ENCODE measurements at regions not wholly inside any gene's neighbourhood (a gene's known extent, or its start where the extent isn't known, plus 50 kb on each side); places are given as distances from the start of the nearest gene placed in this dataset.

- no peak overlapping the region for H4K8ac ChIP-seq (ENCODE audit: extremely low read depth, insufficient read depth, low read length)
- FAIRE-seq (no peak), DNase-seq (ENCODE audit: low read depth in 1 of 2, low spot score in 2 of 2) (no peak)
- H3K36me3 ChIP-seq (ENCODE audit: control insufficient read depth in 2 of 4, insufficient read depth in 4 of 4, low read length in 3 of 4): no peaks in the 10 kb centered on the region
- no peak overlapping the region for H3K23ac ChIP-seq (ENCODE audit: insufficient read length)
- no peak overlapping the region for H4K91ac ChIP-seq (replicated peaks; ENCODE audit: insufficient read length, low read length)
- H3K9me3 ChIP-seq (ENCODE audit: insufficient read depth in 2 of 2, low read depth in 1 of 2, low read length in 1 of 2): no peaks in the 10 kb centered on the region
- H4K20me1 ChIP-seq (replicated peaks in 1 of 2; ENCODE audit: control insufficient read depth in 1 of 2, insufficient read depth in 2 of 2, low read length in 2 of 2): no peaks in the 10 kb centered on the region
- H4K5ac ChIP-seq (ENCODE audit: insufficient read length, low read depth, low read length): no peak overlapping the region
- H3K18ac ChIP-seq (ENCODE audit: extremely low read depth, low read length): no peak overlapping the region
- no peak overlapping the region for H3K4me3 ChIP-seq (ENCODE audit: extremely low read depth in 1 of 4, insufficient read depth in 2 of 4, low read depth in 3 of 4, low read length in 4 of 4)
- CTCF ChIA-PET (ENCODE audit: partially characterized antibody): no interaction called here
- H3K9ac ChIP-seq (replicated peaks in 1 of 4; ENCODE audit: extremely low read depth in 1 of 4, low read depth in 3 of 4, low read length in 3 of 4): no peak overlapping the region
- no peak overlapping the region for H3K4ac ChIP-seq (replicated peaks; ENCODE audit: insufficient read length, low read depth, low read length)
- H2BK120ac ChIP-seq (replicated peaks; ENCODE audit: low read depth, low read length): no peak overlapping the region
- no peaks in the 10 kb centered on the region for H3K23me2 ChIP-seq (ENCODE audit: low read depth, low read length)
- no peak overlapping the region for H2BK15ac ChIP-seq (ENCODE audit: low read length)
- no peaks in the 10 kb centered on the region for H3K79me1 ChIP-seq (ENCODE audit: low read depth, low read length)
- H2AK5ac ChIP-seq (ENCODE audit: low read depth, low read length): no peak overlapping the region
- no peak overlapping the region for H3K14ac ChIP-seq (ENCODE audit: insufficient read length)
- no peak overlapping the region for H2BK5ac ChIP-seq (ENCODE audit: low read depth, low read length)
- POLR2A ChIA-PET (ENCODE audit: partially characterized antibody): no interaction called here
- no peak overlapping the region for H2BK20ac ChIP-seq (ENCODE audit: low read length)
- 0 out of 7 replicates have a peak, but pooled peaks cover 0 to 1% (median 0%) of the 10 kb centered on the region in 4 experiments for H3K4me1 ChIP-seq (replicated peaks in 1 of 4; ENCODE audit: control insufficient read depth in 3 of 4, insufficient read depth in 4 of 4, low read length in 3 of 4)
- H3K79me2 ChIP-seq (ENCODE audit: control insufficient read depth in 1 of 2, insufficient read depth in 2 of 2, low read length in 2 of 2): no peaks in the 10 kb centered on the region
- no peak overlapping the region for H2AFZ ChIP-seq (ENCODE audit: low read length)
- no peak overlapping the region for H3K56ac ChIP-seq (replicated peaks; ENCODE audit: insufficient read length, low read depth, low read length)
- WGBS, 2 experiments (ENCODE audit: extremely low coverage in 1 of 2, insufficient coverage in 1 of 2, insufficient read length in 1 of 2, insufficient replicate concordance in 2 of 2, low coverage in 1 of 2, low lambda C conversion rate in 2 of 2, missing lambda C conversion rate in 1 of 2): 89% methylated on average over 2 of the region's 2 CpGs; no CpG with 5 or more reads in 1 of the 2 experiments
- H2BK12ac ChIP-seq (ENCODE audit: low read depth, low read length): no peak overlapping the region
- no peak overlapping the region for H3K4me2 ChIP-seq (ENCODE audit: insufficient read depth in 1 of 2, low read depth in 2 of 2, low read length in 2 of 2)
- H3K27ac ChIP-seq (ENCODE audit: low read depth, low read length): no peak overlapping the region
- TF ChIP-seq ATF3 (IDR thresholded peaks at IDR 0.05; ENCODE audit: insufficient read depth, low read depth, low read length) (no peak), SP2 (IDR thresholded peaks at IDR 0.05; ENCODE audit: low read length) (no peak), KDM5A (IDR thresholded peaks at IDR 0.05; ENCODE audit: low read length) (no peak), RXRA (IDR thresholded peaks at IDR 0.05; ENCODE audit: insufficient read depth, low read depth, low read length) (no peak), SIN3A (conservative IDR thresholded peaks at IDR 0.05 in 1 of 2, IDR thresholded peaks at IDR 0.05 in 1 of 2; ENCODE audit: low read depth in 1 of 2, low read length in 2 of 2) (no peak), GTF2F1 (IDR thresholded peaks at IDR 0.05; ENCODE audit: borderline replicate concordance, low read depth, low read length) (no peak), SRF (IDR thresholded peaks at IDR 0.05; ENCODE audit: low read depth, low read length) (no peak), BRCA1 (IDR thresholded peaks at IDR 0.05; ENCODE audit: low read depth, low read length) (no peak), TCF12 (IDR thresholded peaks at IDR 0.05; ENCODE audit: low read depth, low read length) (no peak)
- TF ChIP-seq, protein P1, sequence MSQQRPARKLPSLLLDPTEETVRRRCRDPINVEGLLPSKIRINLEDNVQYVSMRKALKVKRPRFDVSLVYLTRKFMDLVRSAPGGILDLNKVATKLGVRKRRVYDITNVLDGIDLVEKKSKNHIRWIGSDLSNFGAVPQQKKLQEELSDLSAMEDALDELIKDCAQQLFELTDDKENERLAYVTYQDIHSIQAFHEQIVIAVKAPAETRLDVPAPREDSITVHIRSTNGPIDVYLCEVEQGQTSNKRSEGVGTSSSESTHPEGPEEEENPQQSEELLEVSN (IDR thresholded peaks at IDR 0.05): no peak
- H3K27me3 ChIP-seq (replicated peaks in 1 of 4; ENCODE audit: control insufficient read depth in 3 of 4, extremely low read depth in 1 of 4, insufficient read depth in 3 of 4, low read length in 3 of 4): no peaks in the 10 kb centered on the region
Measured at GRCh38 chr6:81145506-81145905, 607.0 kb downstream of the TENT5A start.

Measured in H1 (cell line).